Fibroblast of the aortic adventitia (primary cell): ENCODE measurements at regions not wholly inside any gene's neighbourhood (a gene's known extent, or its start where the extent isn't known, plus 50 kb on each side); places are given as distances from the start of the nearest gene placed in this dataset.

ENCODE experiments used
- DNase-seq: peaks from one replicate; pipeline ENCODE4 v3.0.0-alpha.2; 2010; ENCODE audit warnings: low read depth
- H3K4me3 ChIP-seq: 2 replicates; pipeline ENCODE4 v1.5.1; 2011; ENCODE audit warnings: low read depth, mild to moderate bottlenecking, control low read depth, low read length, moderate library complexity
- TF ChIP-seq, protein P1 (sequence below): IDR thresholded peaks from 2 replicates; pipeline ENCODE4 v1.5.1; 2011; ENCODE audit warnings: mild to moderate bottlenecking, low read length, control low read depth, inconsistent platforms; ENCODE audit not compliant: insufficient read depth

DNA sequence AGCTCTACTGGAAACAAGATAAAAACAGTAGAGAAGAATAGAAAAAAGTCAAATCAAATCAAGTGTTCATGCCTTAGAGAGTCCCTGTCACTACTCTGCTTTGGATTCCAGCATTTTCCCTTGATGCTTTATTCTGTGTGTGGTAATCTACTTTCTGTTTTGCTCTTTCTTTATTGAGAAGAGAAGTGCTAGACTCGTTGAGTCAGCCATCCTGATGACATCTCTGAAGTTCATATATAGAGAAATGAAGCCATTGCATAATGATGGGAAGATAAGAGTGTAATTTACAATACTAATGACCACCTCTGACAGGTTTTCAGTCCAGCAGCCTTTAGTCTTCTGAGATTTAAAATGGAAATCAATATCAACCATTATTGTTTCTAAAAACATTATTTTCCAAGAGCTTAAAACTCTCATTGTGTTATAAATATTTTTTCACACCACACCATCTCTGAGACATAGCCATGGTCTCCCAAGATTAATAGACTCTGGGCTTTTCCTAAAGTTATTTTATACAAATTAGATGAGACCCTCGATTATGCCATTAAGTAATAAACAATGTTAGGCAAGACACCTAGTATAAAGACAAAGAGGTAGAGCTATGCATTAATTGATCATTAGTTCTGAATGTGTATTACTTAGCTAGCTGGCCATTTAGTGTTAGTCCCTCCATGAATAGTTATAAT is 679.0 kb upstream of the ACVR2A start:
- TF ChIP-seq, protein P1, sequence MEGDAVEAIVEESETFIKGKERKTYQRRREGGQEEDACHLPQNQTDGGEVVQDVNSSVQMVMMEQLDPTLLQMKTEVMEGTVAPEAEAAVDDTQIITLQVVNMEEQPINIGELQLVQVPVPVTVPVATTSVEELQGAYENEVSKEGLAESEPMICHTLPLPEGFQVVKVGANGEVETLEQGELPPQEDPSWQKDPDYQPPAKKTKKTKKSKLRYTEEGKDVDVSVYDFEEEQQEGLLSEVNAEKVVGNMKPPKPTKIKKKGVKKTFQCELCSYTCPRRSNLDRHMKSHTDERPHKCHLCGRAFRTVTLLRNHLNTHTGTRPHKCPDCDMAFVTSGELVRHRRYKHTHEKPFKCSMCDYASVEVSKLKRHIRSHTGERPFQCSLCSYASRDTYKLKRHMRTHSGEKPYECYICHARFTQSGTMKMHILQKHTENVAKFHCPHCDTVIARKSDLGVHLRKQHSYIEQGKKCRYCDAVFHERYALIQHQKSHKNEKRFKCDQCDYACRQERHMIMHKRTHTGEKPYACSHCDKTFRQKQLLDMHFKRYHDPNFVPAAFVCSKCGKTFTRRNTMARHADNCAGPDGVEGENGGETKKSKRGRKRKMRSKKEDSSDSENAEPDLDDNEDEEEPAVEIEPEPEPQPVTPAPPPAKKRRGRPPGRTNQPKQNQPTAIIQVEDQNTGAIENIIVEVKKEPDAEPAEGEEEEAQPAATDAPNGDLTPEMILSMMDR: no peak
- H3K4me3 ChIP-seq: no peak overlapping the region
- DNase-seq: no peak

DNA sequence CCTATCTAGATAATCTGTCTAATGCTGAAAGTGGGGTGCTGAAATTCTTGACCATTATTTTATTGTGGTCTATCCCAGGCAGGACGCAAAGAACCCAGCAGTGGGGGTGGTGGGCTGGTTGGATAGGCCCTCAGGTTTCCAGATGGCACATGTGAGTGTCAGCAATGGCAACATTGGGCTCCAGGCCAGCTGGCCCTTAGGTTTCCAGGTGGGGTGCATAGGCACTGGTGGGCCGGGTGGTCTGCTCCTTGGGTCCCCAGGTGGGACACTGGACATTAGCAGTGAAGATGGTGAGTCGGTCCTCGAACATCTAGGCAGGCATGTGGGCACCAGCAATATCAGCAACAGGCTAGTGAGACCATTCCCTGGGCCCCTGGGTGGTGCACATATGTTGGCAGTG is 680.3 kb upstream of the ACVR2A start:
- DNase-seq: no peak
- TF ChIP-seq, protein P1: no peak
- no peak overlapping the region for H3K4me3 ChIP-seq

DNA sequence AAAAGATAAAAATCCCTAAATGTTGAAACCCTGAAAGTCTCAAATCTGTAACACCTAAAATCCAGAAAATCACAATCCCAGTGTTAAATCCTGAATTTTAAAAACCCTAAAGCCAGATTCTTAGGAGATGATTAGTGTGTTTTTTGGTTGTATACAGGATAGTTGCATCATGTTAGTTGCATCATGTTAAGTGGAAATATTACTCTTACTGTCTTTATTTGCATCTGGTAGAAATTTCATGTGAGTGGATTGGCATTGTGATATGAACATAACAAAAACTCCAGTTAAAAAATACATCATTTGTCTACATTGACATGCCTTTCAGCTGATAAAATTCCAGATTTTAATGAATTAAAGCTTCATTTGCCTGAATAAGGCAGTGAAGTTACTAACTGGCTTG is 683.1 kb upstream of the ACVR2A start:
- TF ChIP-seq, protein P1: no peak
- H3K4me3 ChIP-seq: no peak overlapping the region
- no peak for DNase-seq

DNA sequence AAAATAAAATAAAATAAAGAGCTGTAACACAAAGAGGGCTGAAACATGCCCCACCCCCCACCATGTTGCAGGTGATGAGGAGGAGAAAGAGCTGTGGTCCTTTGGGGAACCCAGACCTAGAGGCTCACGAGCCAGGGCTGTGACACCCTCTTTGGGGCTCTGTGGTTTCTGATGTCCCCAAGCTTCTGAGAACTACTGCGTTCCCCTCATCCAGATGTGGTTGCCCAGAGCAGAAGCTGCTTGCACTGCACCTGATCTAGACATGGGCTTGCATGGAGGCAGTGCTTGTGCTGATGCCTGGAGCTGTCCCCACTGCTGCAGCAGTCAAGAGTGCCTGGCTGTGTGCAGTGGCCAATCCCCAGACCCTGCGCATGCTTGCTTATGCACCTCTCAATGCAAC is 687.9 kb upstream of the ACVR2A start:
- no peak for DNase-seq
- H3K4me3 ChIP-seq: no peak overlapping the region
- TF ChIP-seq, protein P1: no peak

DNA sequence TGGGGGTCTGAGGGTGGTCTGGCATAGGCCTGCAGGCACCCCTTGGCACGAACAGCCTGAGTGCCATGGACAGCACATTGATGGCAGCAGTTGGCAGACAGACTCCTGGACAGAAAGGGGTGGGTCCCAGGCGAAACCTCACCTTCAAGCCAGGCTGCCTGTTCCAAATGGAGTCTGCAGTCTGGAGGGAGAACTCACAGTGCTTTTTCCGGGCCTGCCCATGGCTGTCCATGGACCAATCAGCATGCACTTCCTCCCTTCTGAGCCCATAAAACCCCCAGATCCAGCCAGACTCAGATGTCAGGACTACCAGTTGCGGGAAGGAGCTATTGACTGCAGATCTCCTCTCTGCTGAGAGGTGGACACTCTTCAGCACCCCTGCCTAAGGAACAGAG is 694.6 kb upstream of the ACVR2A start:
- no peak for DNase-seq
- H3K4me3 ChIP-seq: no peak overlapping the region
- TF ChIP-seq, protein P1: no peak

DNA sequence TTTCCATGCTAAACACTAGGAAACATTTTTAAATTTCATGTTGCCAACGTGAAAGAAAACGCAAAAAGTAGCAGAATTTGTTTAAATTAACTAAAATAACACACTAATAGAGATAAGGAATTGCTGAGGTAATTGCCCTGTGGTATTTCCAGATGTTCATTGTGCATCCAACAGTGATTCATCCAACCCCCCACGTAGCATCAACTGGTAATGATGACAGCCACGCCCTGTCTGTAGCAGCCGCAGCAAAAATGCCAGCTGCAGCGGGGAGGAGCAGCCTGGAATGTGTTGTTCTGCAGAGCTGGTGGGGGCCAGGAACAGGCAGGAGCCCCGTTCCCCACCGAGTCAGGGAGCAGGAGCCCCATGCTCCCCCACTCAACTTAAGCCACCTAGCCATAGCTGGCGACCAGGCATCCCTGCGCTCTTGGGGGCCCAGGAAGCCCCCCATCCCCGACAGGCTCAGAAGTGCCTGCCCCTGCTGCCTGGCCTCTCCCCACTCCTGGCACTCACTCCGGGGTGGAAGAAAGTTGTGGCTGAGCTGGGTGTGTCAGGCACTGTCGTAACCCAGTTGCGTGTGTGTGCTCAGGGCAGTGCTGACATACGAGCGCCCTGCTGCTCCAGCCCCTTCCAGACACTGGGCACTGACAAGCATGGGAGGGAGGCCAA is 695.1 kb upstream of the ACVR2A start:
- no peak overlapping the region for H3K4me3 ChIP-seq
- DNase-seq: peak; percentile 51
- TF ChIP-seq, protein P1: no peak

DNA sequence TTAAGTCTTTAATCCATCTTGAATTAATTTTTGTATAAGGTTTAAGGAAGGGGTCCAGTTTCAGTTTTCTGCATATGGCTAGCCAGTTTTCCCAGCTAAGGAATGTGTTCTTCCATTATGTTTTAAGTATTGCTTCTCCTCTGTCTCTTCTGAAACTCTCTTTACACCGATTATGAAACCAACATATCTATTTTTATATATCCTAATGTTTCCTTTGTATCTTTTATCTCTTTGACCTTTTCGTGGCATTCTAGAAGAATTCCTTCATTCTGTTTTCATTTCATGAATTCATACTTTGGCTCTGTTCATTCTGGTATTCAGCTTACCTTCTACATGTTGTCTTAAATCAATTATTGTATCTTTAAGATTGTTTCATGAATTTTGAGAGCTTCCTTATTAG is 697.0 kb upstream of the ACVR2A start:
- no peak overlapping the region for H3K4me3 ChIP-seq
- TF ChIP-seq, protein P1: no peak
- peak; percentile 29 for DNase-seq
